HG02938 (cell line): ENCODE measurements at regions not wholly inside any gene's neighbourhood (a gene's known extent, or its start where the extent isn't known, plus 50 kb on each side); places are given as distances from the start of the nearest gene placed in this dataset.
A peak's percentile ranks its signal among the peaks of the same experiment; 100 is the strongest.
"Not testable (repeated sequence)": the region's sequence is repeated elsewhere in the genome, so short reads cannot be mapped to it uniquely, and the experiment has no call there.

Source experiments
- ATAC-seq: cut with Tn5 transposase; IDR thresholded peaks from one replicate; pipeline ENCODE4 v1.9.1; 2021; ENCODE audit warnings: mild to moderate bottlenecking, moderate library complexity; ENCODE audit not compliant: unreplicated experiment

DNA sequence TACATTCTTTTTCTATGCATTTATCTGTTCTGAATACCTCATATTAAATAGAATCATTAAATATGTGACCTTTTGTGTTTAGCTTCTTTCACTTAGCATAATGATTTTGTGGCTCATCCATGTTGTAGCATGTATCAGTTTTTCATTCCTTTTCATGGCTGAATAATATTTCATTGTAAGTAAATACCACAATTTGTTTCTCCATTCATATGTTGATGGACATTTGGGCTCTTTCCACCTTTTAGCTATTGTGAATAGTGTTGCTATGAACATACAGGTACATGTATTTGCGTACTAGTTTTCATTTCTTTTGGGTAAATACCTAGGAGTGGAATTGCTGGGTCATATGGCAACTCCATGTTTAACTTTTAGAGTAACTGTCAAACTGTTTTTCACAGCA lies 85.1 kb downstream of the GNL3L start:
- no peak for ATAC-seq

GRCh38 chrX:54633641-54634040 lies 103.6 kb downstream of the GNL3L start:
- ATAC-seq, result no peak

GRCh38 chrX:54639018-54639345 lies 109.0 kb downstream of the GNL3L start:
- no peak for ATAC-seq

DNA sequence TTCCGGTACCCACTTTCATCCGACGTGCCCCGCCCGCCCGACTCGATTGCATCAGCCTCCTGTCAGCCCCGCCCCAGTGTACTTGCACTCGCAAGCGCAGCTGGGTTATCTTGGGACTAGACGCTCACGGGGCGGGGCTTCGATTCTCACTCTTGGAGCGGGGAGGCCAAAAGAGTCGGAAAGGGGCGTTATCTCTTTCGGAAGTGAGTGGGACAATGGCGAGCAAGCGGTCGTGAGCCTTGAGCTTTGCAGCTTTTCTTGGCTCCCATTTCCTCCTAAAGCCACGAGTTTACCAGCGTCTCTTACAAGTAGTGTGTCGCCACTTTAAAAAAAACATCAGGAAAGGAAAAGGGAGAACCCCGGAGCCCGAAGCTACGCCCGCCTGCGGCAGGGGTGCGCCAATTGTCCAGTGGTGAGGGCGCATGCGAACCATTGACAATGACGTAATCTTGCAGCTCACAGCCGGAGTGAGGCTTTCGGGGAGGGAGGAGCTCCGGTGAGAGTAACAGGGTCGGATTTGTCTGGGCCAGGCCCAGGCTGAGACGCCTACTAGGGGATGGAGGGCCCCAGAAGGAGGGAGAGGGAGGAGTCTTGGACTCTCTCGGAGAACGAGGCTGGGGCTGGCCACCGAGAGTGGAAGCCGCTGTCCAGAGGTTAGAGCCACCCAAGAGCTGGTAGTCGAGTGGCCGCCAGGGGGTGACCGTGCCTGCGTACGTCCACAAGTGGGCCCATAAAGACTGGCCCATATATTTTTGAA lies 109.5 kb downstream of the GNL3L start:
- ATAC-seq, result peak; percentile 95

- no peak for ATAC-seq
Measured at GRCh38 chrX:54640103-54640690, 110.2 kb downstream of the GNL3L start.

DNA sequence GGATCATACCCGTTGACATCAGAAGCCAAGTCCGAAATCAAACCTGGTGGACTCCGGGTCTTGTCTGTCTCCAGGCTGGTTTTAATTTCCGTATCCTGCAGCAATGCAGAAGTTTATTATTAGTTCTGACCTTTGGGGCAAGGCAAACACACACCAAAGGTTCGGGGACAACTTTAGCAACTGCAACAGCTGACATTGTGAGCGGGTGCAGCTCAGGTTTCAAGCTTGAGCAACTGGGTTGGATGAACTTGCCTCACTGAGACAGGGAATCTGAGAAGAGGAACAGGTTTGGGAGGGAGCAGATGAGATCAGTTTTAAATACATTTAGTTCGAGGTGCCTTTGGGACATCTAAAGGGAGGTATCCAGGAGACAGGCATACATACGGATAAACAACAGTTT lies 110.7 kb downstream of the GNL3L start:
- ATAC-seq, result no peak

DNA sequence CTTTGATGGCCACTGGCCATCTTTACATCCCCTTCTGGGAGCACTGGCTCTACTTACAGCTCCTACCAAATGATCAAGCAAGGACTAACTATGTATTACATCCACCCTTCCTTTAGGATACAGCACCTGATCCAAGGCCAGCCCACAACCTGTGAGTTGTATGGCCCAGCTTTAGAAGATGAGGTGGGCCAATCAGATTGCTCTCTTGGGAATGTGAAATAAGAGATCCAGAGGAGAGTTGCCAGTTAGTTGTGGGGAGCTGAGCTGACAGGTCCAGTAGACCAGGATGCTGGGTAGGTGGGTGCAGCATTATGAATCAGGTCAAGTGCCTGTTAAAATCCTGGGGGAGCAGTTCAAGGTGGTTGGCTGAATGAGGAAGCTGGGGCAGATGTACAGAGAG lies 111.5 kb downstream of the GNL3L start:
- no peak for ATAC-seq

DNA sequence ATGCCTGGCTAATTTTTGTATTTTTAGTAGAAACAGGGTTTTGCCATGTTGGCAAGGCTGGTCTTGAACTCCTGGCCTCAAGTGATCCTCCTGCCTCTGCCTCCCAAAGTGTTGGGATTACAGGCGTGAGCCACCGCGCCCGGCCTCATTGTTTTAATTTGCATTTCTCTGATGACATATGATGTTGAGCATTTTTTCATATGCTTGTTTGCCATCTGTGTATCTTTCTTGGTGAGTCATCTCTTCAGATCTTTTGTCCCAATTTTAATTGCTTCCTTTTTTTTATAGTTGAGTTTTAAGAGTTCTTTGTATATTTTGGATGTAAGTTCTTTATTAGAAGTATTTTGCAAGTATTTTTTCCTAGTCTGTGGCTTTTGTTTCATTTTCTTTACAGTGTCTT lies 117.6 kb downstream of the GNL3L start:
- not testable (repeated sequence) for ATAC-seq

DNA sequence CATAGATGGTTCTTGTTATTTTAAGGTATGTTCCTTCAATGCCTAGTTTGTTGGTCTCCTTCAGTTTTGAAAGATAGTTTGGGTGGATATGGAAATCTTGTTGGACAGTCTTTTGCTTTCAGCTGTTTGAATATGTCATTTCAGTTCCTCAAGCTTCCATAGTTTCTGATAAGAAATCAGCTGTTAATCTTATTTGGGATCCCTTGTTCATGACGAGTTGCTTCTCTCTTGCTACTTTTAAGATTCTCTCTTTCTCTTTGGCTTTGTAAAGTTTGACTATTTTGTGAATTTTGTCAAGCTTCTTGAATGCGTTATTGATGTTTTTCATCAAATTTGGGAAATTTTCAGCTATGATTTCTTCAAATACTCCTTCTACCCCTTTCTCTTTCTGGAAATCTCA lies 129.5 kb downstream of the GNL3L start:
- ATAC-seq, result no peak

- ATAC-seq, result no peak
Measured at GRCh38 chrX:54675762-54676161, 122.3 kb downstream of the ITIH6 start.

- no peak for ATAC-seq
Measured at GRCh38 chrX:54695231-54695630, 102.8 kb downstream of the ITIH6 start.

DNA sequence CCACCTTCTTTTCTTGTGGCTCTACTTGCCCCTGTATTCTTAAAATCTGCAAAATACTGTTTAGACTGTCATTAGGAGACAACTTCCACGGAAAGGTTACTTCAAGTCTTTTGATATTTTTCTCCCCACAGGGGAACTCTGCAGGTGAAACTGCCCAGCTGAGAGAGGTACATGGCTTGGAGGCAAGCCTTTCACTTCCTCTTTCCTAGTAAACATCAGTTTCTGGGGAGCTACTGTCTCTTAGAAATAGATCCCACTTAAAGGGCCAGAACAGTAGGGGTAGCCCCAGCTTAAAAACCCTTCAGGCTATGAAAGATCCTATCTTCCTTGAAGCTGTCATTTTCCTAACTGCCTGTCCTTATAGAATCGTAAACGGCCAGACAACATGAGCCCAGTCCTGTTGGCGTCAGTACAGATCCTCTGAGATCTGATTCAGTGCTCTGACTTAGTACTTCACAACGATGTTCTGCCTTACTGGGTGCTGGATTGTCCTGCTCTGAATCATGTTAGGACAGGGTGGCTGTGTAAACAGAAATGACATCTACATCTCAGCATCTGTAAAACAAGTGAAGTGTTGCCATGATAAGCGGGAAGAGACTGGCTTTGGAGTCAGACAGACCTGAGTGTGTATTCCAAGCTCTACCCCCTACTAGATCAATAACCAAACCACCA lies 102.1 kb downstream of the ITIH6 start:
- ATAC-seq, result peak; percentile 99
